MM.1S (cell line): ENCODE measurements at regions not wholly inside any gene's neighbourhood (a gene's known extent, or its start where the extent isn't known, plus 50 kb on each side); places are given as distances from the start of the nearest gene placed in this dataset.

Source experiments
- DNase-seq: peaks from one replicate; pipeline ENCODE4 v3.0.0-alpha.2; 2015
- H2AFZ ChIP-seq: fragments of 300-600 bp; sonication (generic); 2 replicates; pipeline ENCODE4 v1.6.0; 2016; ENCODE audit warnings: antibody characterized with exemption, low read length
- H3F3A ChIP-seq: fragments of 300-600 bp; sonication (generic); 2 replicates; pipeline ENCODE4 v1.6.1; 2016; ENCODE audit warnings: mild to moderate bottlenecking, antibody characterized with exemption, low read length, moderate library complexity, mixed read lengths; ENCODE audit not compliant: insufficient read depth
- H3K27ac ChIP-seq: fragments of 300-600 bp; sonication (generic); 2 replicates; pipeline ENCODE4 v1.5.1; 2016; ENCODE audit warnings: mild to moderate bottlenecking, low read length
- H3K27me3 ChIP-seq: fragments of 300-600 bp; sonication (generic); replicated peaks from 2 replicates; pipeline ENCODE4 v1.6.0; 2016; ENCODE audit warnings: low read length; ENCODE audit not compliant: insufficient read depth
- H3K36me3 ChIP-seq: fragments of 300-600 bp; sonication (generic); replicated peaks from 2 replicates; pipeline ENCODE4 v1.6.1; 2016; ENCODE audit warnings: mild to moderate bottlenecking, low read length, mixed read lengths; ENCODE audit not compliant: insufficient read depth
- H3K4me1 ChIP-seq: fragments of 300-600 bp; sonication (generic); 2 replicates; pipeline ENCODE4 v1.6.1; 2016; ENCODE audit warnings: low read length, mixed read lengths
- H3K4me2 ChIP-seq: fragments of 300-600 bp; sonication (generic); 2 replicates; pipeline ENCODE4 v1.6.0; 2016; ENCODE audit warnings: low read depth, low read length
- H3K4me3 ChIP-seq: fragments of 300-600 bp; sonication (generic); 2 replicates; pipeline ENCODE4 v1.5.1; 2016; ENCODE audit warnings: low read length, mixed read lengths
- H3K79me2 ChIP-seq: fragments of 300-600 bp; sonication (generic); 2 replicates; pipeline ENCODE4 v1.6.1; 2016; ENCODE audit warnings: mixed run types, low read length, mixed read lengths
- H3K9ac ChIP-seq: fragments of 300-600 bp; sonication (generic); 2 replicates; pipeline ENCODE4 v1.6.1; 2016; ENCODE audit warnings: low read length, mixed read lengths
- H3K9me2 ChIP-seq: fragments of 300-600 bp; sonication (generic); replicated peaks from 2 replicates; pipeline ENCODE4 v1.6.1; 2016; ENCODE audit warnings: mild to moderate bottlenecking, low read length, mixed read lengths; ENCODE audit not compliant: insufficient read depth
- H3K9me3 ChIP-seq: fragments of 300-600 bp; sonication (generic); replicated peaks from 2 replicates; pipeline ENCODE4 v1.6.1; 2016; ENCODE audit warnings: mild to moderate bottlenecking, low read length, mixed read lengths; ENCODE audit not compliant: insufficient read depth
- H4K20me1 ChIP-seq: fragments of 300-600 bp; sonication (generic); 2 replicates; pipeline ENCODE4 v1.6.1; 2016; ENCODE audit warnings: mild to moderate bottlenecking, low read length, moderate library complexity, mixed read lengths; ENCODE audit not compliant: insufficient read depth
- EZH2 ChIP-seq: fragments of 300-600 bp; sonication (generic); optimal IDR thresholded peaks from 2 replicates; pipeline ENCODE3; 2017; ENCODE audit warnings: low read depth, mild to moderate bottlenecking, antibody characterized with exemption, low read length, mixed read lengths
- EZH2phosphoT487 ChIP-seq: fragments of 300-600 bp; sonication (generic); IDR thresholded peaks from 2 replicates; pipeline ENCODE4 v1.6.1; 2018; ENCODE audit warnings: antibody characterized with exemption, low read length
- TF ChIP-seq, protein P1 (sequence below): fragments of 300-600 bp; sonication (generic); IDR thresholded peaks from 2 replicates; pipeline ENCODE4 v1.5.1; 2016; ENCODE audit warnings: antibody characterized with exemption, low read length, mixed read lengths

GRCh38 chr6:44558024-44558831 lies 170.7 kb downstream of the CDC5L start:
- H3K4me2 ChIP-seq = no peak overlapping the region
- no peaks in the 10 kb centered on the region for H3K9me2 ChIP-seq
- H4K20me1 ChIP-seq = no peaks in the 10 kb centered on the region
- H3K36me3 ChIP-seq = no peaks in the 10 kb centered on the region
- no peaks in the 10 kb centered on the region for H3F3A ChIP-seq
- H3K9ac ChIP-seq = no peak overlapping the region
- TF ChIP-seq EZH2phosphoT487 (no peak), EZH2 (no peak)
- TF ChIP-seq, protein P1, sequence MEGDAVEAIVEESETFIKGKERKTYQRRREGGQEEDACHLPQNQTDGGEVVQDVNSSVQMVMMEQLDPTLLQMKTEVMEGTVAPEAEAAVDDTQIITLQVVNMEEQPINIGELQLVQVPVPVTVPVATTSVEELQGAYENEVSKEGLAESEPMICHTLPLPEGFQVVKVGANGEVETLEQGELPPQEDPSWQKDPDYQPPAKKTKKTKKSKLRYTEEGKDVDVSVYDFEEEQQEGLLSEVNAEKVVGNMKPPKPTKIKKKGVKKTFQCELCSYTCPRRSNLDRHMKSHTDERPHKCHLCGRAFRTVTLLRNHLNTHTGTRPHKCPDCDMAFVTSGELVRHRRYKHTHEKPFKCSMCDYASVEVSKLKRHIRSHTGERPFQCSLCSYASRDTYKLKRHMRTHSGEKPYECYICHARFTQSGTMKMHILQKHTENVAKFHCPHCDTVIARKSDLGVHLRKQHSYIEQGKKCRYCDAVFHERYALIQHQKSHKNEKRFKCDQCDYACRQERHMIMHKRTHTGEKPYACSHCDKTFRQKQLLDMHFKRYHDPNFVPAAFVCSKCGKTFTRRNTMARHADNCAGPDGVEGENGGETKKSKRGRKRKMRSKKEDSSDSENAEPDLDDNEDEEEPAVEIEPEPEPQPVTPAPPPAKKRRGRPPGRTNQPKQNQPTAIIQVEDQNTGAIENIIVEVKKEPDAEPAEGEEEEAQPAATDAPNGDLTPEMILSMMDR = no peak
- no peak overlapping the region for H3K27ac ChIP-seq
- no peaks in the 10 kb centered on the region for H3K27me3 ChIP-seq
- H2AFZ ChIP-seq = no peak overlapping the region
- no peaks in the 10 kb centered on the region for H3K4me1 ChIP-seq
- no peak for DNase-seq
- no peaks in the 10 kb centered on the region for H3K79me2 ChIP-seq
- H3K9me3 ChIP-seq = no peaks in the 10 kb centered on the region
- no peak overlapping the region for H3K4me3 ChIP-seq

DNA sequence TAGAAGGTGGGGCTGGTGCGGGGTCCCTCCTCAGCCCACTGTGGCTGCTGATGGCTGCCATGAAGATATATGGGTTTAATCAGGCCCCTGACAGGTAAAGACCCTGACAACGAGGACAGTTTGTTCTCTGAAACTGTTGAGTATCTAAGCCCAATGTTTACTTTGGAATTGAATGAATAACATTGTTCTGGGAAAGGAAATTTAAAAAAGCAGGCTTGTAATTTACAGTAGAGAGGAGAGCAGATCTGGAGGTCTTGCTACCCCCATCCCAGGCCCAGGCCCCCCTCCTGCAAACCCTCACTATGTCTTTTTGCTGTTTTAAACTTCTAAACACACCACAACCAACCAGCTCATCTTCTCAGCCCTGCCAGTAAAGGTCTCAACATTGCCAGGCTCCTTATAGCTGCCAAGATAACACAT lies 171.3 kb downstream of the CDC5L start:
- Histone ChIP-seq H3K4me2 (no peak overlapping the region), H2AFZ (no peak overlapping the region), H3K27ac (no peak overlapping the region), H3K9ac (no peak overlapping the region), H3K27me3 (no peaks in the 10 kb centered on the region), H3K79me2 (no peaks in the 10 kb centered on the region), H4K20me1 (no peaks in the 10 kb centered on the region), H3K36me3 (no peaks in the 10 kb centered on the region), H3K4me1 (no peaks in the 10 kb centered on the region), H3K4me3 (no peak overlapping the region), H3F3A (no peaks in the 10 kb centered on the region), H3K9me2 (no peaks in the 10 kb centered on the region), H3K9me3 (no peaks in the 10 kb centered on the region)
- TF ChIP-seq, protein P1 = no peak
- no peak for TF ChIP-seq EZH2phosphoT487
- TF ChIP-seq EZH2 = no peak
- DNase-seq = no peak

GRCh38 chr6:44559486-44560270 lies 172.2 kb downstream of the CDC5L start:
- Histone ChIP-seq H3K9me2 (no peaks in the 10 kb centered on the region), H3K79me2 (no peaks in the 10 kb centered on the region), H3K9me3 (no peaks in the 10 kb centered on the region), H3K4me3 (no peak overlapping the region), H3K27me3 (no peaks in the 10 kb centered on the region), H3K27ac (no peak overlapping the region), H3K4me2 (no peak overlapping the region), H3F3A (no peaks in the 10 kb centered on the region), H2AFZ (no peak overlapping the region), H3K36me3 (no peaks in the 10 kb centered on the region), H3K4me1 (no peaks in the 10 kb centered on the region), H4K20me1 (no peaks in the 10 kb centered on the region), H3K9ac (no peak overlapping the region)
- DNase-seq = no peak
- TF ChIP-seq, protein P1 = no peak
- TF ChIP-seq EZH2phosphoT487 (no peak), EZH2 (no peak)
